GM12864 (cell line): ENCODE measurements at regions not wholly inside any gene's neighbourhood (a gene's known extent, or its start where the extent isn't known, plus 50 kb on each side); places are given as distances from the start of the nearest gene placed in this dataset.
"Not testable (repeated sequence)": the region's sequence is repeated elsewhere in the genome, so short reads cannot be mapped to it uniquely, and the experiment has no call there.

Source experiments
- DNase-seq: peaks from one replicate; pipeline ENCODE4 v3.0.0-alpha.2; 2011; ENCODE audit warnings: low read depth
- H3K4me3 ChIP-seq: 2 replicates; pipeline ENCODE4 v1.5.1; 2011; ENCODE audit warnings: mild to moderate bottlenecking, low read depth, low read length, control low read depth
- TF ChIP-seq, protein P1 (sequence below): IDR thresholded peaks from 2 replicates; pipeline ENCODE4 v1.5.1; 2011; ENCODE audit warnings: low read depth, mild to moderate bottlenecking, moderate library complexity, low read length, control low read depth, inconsistent platforms; ENCODE audit errors: missing control alignments

- H3K4me3 ChIP-seq, result no peak overlapping the region
- TF ChIP-seq, protein P1, sequence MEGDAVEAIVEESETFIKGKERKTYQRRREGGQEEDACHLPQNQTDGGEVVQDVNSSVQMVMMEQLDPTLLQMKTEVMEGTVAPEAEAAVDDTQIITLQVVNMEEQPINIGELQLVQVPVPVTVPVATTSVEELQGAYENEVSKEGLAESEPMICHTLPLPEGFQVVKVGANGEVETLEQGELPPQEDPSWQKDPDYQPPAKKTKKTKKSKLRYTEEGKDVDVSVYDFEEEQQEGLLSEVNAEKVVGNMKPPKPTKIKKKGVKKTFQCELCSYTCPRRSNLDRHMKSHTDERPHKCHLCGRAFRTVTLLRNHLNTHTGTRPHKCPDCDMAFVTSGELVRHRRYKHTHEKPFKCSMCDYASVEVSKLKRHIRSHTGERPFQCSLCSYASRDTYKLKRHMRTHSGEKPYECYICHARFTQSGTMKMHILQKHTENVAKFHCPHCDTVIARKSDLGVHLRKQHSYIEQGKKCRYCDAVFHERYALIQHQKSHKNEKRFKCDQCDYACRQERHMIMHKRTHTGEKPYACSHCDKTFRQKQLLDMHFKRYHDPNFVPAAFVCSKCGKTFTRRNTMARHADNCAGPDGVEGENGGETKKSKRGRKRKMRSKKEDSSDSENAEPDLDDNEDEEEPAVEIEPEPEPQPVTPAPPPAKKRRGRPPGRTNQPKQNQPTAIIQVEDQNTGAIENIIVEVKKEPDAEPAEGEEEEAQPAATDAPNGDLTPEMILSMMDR, result no peak
- DNase-seq, result no peak
Measured at GRCh38 chr6:159541296-159541695, 151.7 kb downstream of the SOD2 start.

DNA sequence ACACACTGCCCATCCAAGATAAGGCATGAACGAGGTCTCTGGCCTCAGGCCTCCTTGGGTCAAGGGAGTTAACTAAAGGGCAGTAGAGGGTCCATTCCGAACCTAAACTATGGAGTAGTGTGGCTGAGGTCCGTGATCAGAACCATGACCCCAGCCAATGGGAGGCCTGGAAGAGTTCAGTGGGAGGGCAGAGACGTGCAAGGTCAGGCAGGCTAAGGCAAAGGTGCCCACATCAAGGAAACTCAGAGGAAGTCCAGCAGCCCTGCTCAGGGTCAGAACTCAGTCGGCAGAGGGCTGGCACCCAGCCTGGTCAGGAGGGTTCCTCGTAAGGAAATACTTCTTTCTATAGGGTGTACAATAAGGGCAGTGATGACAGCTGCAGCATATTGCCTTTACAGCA is 152.2 kb downstream of the SOD2 start:
- TF ChIP-seq, protein P1, result no peak
- DNase-seq, result no peak
- H3K4me3 ChIP-seq, result no peak overlapping the region

- DNase-seq, result no peak
- TF ChIP-seq, protein P1, result peak; percentile 59
- H3K4me3 ChIP-seq, result no peak overlapping the region
Measured at GRCh38 chr6:159540152-159540551, 152.9 kb downstream of the SOD2 start.

DNA sequence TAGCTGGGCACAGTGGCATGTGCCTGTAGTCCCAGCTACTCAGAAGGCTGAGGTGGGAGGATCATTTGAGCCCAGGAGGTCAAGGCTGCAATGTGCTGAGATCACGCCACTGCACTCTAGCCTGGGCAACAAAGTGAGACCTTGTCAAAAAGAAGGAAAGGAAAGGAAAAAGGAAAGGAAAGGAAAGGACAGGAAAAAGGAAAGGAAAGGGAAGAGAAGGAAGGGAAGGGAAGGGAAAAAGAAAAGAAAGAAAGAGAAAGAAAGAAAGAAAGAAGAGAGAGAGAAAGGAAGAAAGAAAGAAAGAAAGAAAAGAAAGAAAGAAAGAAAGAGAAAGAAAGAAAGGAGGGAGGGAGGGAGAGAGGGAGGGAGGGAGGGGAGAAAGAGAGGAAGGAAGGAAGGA is 155.0 kb downstream of the SOD2 start:
- not testable (repeated sequence) for H3K4me3 ChIP-seq, DNase-seq

DNA sequence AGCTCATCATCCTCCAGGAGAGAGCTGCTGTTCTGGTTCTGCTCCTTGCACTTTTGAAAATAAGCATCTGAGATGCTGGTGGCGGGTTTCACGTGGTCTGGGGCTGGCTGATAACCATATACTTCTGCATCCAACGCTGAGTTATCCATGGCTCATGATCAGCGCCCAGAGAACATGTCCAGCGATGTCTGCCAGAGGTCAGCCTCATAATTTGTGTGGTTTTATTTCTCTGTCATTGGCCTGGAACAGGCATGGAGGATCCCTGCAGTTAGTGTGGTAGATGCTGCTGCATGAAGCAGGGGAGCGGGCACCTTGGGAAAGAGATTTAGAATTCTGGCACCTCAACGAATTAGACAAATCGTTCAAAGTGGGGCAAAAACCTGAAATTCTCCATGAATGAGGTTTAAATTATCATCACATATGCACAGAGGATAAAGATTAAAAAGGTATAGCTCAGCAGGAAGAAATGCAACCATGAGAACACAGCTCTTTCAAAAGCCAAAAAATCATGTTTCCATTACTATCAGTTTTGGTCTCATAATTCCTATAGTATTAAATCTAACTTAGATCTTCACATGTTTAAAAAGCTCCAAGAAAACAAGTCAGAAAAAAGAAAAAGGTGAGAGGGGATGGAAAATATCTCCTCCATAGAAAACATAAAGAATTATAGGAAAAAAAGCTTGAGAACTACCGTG is 157.2 kb downstream of the SOD2 start:
- DNase-seq, result no peak
- no peak overlapping the region for H3K4me3 ChIP-seq
- TF ChIP-seq, protein P1, result no peak

DNA sequence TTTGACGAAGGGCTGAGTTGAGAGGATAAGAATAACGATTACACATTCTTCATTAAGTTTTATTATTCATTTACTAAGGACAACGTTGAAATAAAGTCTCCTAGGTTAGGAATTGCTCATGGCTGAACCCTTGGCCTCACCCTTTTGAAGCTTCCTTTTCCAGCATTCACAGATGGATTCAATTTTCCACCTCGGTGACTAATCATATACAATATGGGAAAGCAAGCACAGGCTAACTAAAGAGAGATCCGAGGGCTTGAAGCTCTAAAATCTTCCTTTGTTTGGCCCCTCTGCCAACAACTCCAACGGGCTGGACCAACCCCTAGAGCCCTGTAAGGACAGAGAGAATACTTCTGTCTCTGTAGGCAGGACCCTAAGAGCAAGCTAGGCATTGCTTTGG is 159.5 kb downstream of the SOD2 start:
- TF ChIP-seq, protein P1, result no peak
- no peak for DNase-seq

GRCh38 chr6:159533016-159533415 is 160.0 kb downstream of the SOD2 start:
- no peak for DNase-seq
- H3K4me3 ChIP-seq, result no peak overlapping the region
- TF ChIP-seq, protein P1, result no peak

More for the DNA sequence above, 159.5 kb downstream of the SOD2 start:
- H3K4me3 ChIP-seq, result no peak overlapping the region
